ENCODE measurements at regions not wholly inside any gene's neighbourhood (a gene's known extent, or its start where the extent isn't known, plus 50 kb on each side); places are given as distances from the start of the nearest gene placed in this dataset.

- ChIA-PET POLR2A (no interaction called here), SMC1A (ENCODE audit: uncharacterized antibody, unreplicated experiment) (interaction anchor here (1.0 kb wide), 1 partner anchor 1175 kb away, joined by 3 read pairs; no protein-coding TSS in a partner anchor), RAD21 (ENCODE audit: unreplicated experiment) (interaction anchor here (1.5 kb wide), 1 partner anchor 15 kb away, joined by 3 read pairs; no protein-coding TSS in a partner anchor), CTCF (interaction anchor here (0.8 to 2.0 kb wide), 3 partner anchors 10 to 93 kb away, joined by 3 to 7 read pairs (median 4); no protein-coding TSS in a partner anchor)
- H4K20me1 ChIP-seq (ENCODE audit: control insufficient read depth, insufficient read depth), result no peaks in the 10 kb centered on the region
- DNase-seq (ENCODE audit: low read depth, low spot score) (no peak), ATAC-seq (no peak), FAIRE-seq (no peak)
- no peak overlapping the region for H2AFZ ChIP-seq (ENCODE audit: control insufficient read depth, low read depth, low read length)
- no peak overlapping the region for H3K27ac ChIP-seq (ENCODE audit: control insufficient read depth, insufficient read depth)
- WGBS (ENCODE audit: insufficient coverage, insufficient replicate concordance, low lambda C conversion rate, missing lambda C conversion rate), result 28% methylated on average over 9 of the region's 9 CpGs
- no peaks in the 10 kb centered on the region for H3K4me1 ChIP-seq (ENCODE audit: control insufficient read depth, insufficient read depth, low read length)
- H3K4me2 ChIP-seq (ENCODE audit: control insufficient read depth, insufficient read depth), result no peak overlapping the region
- no peak for TF ChIP-seq PRDM15 (CRISPR knock-in tag; IDR thresholded peaks at IDR 0.05)
- TF ChIP-seq USF1 (IDR thresholded peaks at IDR 0.05; ENCODE audit: borderline replicate concordance, extremely low read length, insufficient read depth, low read depth, low read length), result no peak
- TF ChIP-seq EZH2 (IDR thresholded peaks at IDR 0.05; ENCODE audit: borderline replicate concordance, control insufficient read depth, low read depth, low read length), result no peak
- TF ChIP-seq SMAD1 (IDR thresholded peaks at IDR 0.05; ENCODE audit: low read depth, partially characterized antibody), result no peak
- no peak for TF ChIP-seq POLR2AphosphoS5 (IDR thresholded peaks at IDR 0.05; ENCODE audit: low read length)
- TF ChIP-seq MEF2A (IDR thresholded peaks at IDR 0.05; ENCODE audit: insufficient read depth, low read depth, low read length), result no peak
- no peak for TF ChIP-seq BCL3 (IDR thresholded peaks at IDR 0.05; ENCODE audit: borderline replicate concordance, insufficient read depth, low read depth, low read length, poor library complexity, severe bottlenecking)
- no peak for TF ChIP-seq MYC (IDR thresholded peaks at IDR 0.05; ENCODE audit: insufficient read depth, insufficient read length, insufficient replicate concordance, low read length, severe bottlenecking)
- TF ChIP-seq TCF3 (IDR thresholded peaks at IDR 0.05; ENCODE audit: borderline replicate concordance, insufficient read depth, low read depth, low read length), result no peak
- no peak for TF ChIP-seq RBBP5 (conservative IDR thresholded peaks at IDR 0.05)
- no peak for TF ChIP-seq BCL11A (IDR thresholded peaks at IDR 0.05; ENCODE audit: low read depth, low read length)
- no peak for TF ChIP-seq CREB1 (IDR thresholded peaks at IDR 0.05; ENCODE audit: low read depth)
- TF ChIP-seq ETV6 (conservative IDR thresholded peaks at IDR 0.05 in 1 of 2, IDR thresholded peaks at IDR 0.05 in 1 of 2; ENCODE audit: borderline replicate concordance in 1 of 2, low read depth in 1 of 2), result no peak
- no peak for TF ChIP-seq EP300 (IDR thresholded peaks at IDR 0.05; ENCODE audit: borderline replicate concordance in 1 of 2, control insufficient read depth in 1 of 2, low read depth in 2 of 2, low read length in 2 of 2)
- TF ChIP-seq MAX (IDR thresholded peaks at IDR 0.05; ENCODE audit: low read depth, low read length), result no peak
- no peak for TF ChIP-seq ESRRA (IDR thresholded peaks at IDR 0.05; ENCODE audit: low read length)
- intact Hi-C loops (cut with micrococcal nuclease; ENCODE audit: unreplicated experiment) (no loop called here), in situ Hi-C loops (cut with MboI) (no loop called here)
- H3K79me2 ChIP-seq (ENCODE audit: control insufficient read depth, insufficient read depth, low read length), result no peaks in the 10 kb centered on the region
- no TSS peak for BruUV-seq (replicated peaks)
- H3K9me3 ChIP-seq (replicated peaks; ENCODE audit: control insufficient read depth, insufficient read depth, low read length), result no peaks in the 10 kb centered on the region
- H3K9ac ChIP-seq (ENCODE audit: control insufficient read depth, insufficient read depth, low read length), result no peak overlapping the region
- no peak overlapping the region for H3K4me3 ChIP-seq
- H3K27me3 ChIP-seq (replicated peaks in 1 of 2; ENCODE audit: control insufficient read depth in 2 of 2, insufficient read depth in 2 of 2, low read length in 1 of 2), result peaks cover 0 to 8% of the 10 kb centered on the region in 2 experiments; a peak in 2 of 4 replicates
- no peaks in the 10 kb centered on the region for H3K36me3 ChIP-seq (ENCODE audit: control insufficient read depth in 2 of 2, insufficient read depth in 2 of 2, low read length in 1 of 2)
These were observed 124.2 kb upstream of the SATB2 start for GRCh38 chr2:199581935-199582360.
